ENCODE measurements at regions not wholly inside any gene's neighbourhood (a gene's known extent, or its start where the extent isn't known, plus 50 kb on each side); places are given as distances from the start of the nearest gene placed in this dataset.

DNA sequence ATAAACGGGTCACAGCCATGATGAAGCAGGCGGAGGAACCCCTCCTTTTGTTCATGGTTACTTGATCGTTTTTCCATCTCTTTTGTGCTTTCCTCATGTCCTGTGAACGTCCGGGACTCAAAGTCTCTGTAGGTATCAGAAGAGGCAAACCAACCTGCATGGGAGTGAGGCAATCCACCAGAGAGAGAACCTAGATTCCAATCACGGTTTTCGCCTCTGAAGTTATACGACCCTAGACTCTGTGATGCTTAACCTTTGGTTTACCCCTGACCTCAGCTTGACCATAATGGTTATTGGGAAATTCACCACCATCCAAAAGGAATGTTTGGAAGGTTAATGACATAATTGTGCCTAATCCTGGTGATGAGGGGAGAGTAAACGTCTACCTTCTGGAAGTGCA lies 186.8 kb upstream of the PRICKLE1 start:
- TF ChIP-seq, protein P1, sequence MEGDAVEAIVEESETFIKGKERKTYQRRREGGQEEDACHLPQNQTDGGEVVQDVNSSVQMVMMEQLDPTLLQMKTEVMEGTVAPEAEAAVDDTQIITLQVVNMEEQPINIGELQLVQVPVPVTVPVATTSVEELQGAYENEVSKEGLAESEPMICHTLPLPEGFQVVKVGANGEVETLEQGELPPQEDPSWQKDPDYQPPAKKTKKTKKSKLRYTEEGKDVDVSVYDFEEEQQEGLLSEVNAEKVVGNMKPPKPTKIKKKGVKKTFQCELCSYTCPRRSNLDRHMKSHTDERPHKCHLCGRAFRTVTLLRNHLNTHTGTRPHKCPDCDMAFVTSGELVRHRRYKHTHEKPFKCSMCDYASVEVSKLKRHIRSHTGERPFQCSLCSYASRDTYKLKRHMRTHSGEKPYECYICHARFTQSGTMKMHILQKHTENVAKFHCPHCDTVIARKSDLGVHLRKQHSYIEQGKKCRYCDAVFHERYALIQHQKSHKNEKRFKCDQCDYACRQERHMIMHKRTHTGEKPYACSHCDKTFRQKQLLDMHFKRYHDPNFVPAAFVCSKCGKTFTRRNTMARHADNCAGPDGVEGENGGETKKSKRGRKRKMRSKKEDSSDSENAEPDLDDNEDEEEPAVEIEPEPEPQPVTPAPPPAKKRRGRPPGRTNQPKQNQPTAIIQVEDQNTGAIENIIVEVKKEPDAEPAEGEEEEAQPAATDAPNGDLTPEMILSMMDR (conservative IDR thresholded peaks at IDR 0.05), result no peak
- Mint-ChIP-seq H3K36me3 (ENCODE audit: insufficient read depth in 1 of 3, low read depth in 3 of 3) (peaks cover 0 to 9% (median 2%) of the 10 kb centered on the region in 3 experiments; a peak in 3 of 7 replicates), H3K27ac (no peak overlapping the region), H3K9me3 (peaks cover 9 to 10% of the 10 kb centered on the region in 2 experiments), H3K27me3 (ENCODE audit: low read depth) (peaks cover 1% of the 10 kb centered on the region; the same call in 1 of the 2 replicates), H3K4me3 (no peak overlapping the region), H3K4me1 (peaks cover 16 to 21% of the 10 kb centered on the region in 2 experiments)
- Histone ChIP-seq H2BK12ac (ENCODE audit: insufficient read length, low read depth, low read length) (no peak overlapping the region), H3K9me3 (ENCODE audit: control insufficient read depth, low read depth, low read length) (no peaks in the 10 kb centered on the region), H3K56ac (ENCODE audit: insufficient read length, low read depth, low read length) (no peak overlapping the region), H4K8ac (replicated peaks; ENCODE audit: insufficient read length, low read depth, low read length) (no peak overlapping the region), H3T11ph (ENCODE audit: low read length) (no peak overlapping the region), H3K4me2 (ENCODE audit: insufficient read depth, insufficient read length, low read length) (no peak overlapping the region), H2AFZ (ENCODE audit: low read length) (no peak overlapping the region), H3K79me2 (ENCODE audit: insufficient read depth, low read length) (no peaks in the 10 kb centered on the region), H2BK5ac (ENCODE audit: insufficient read length, low read length) (no peak overlapping the region), H3K9ac (ENCODE audit: extremely low read depth, insufficient read length, low read length) (no peak overlapping the region), H4K5ac (ENCODE audit: insufficient read length, low read depth, low read length) (no peak overlapping the region), H2BK20ac (ENCODE audit: low read depth, low read length, poor library complexity, severe bottlenecking) (no peak overlapping the region), H2BK120ac (ENCODE audit: low read depth, low read length, poor library complexity, severe bottlenecking) (no peak overlapping the region), H3K18ac (ENCODE audit: insufficient read length, low read depth, low read length) (no peak overlapping the region), H3K4ac (ENCODE audit: low read depth, low read length) (no peak overlapping the region), H2BK15ac (ENCODE audit: low read depth, low read length) (no peak overlapping the region), H4K91ac (ENCODE audit: insufficient read length, low read depth, low read length) (no peak overlapping the region), H3K14ac (ENCODE audit: insufficient read depth, low read length) (no peak overlapping the region), H3K79me1 (ENCODE audit: insufficient read depth, low read depth, low read length, poor library complexity, severe bottlenecking) (no peaks in the 10 kb centered on the region), H3K4me1 (ENCODE audit: insufficient read depth, low read length) (no peaks in the 10 kb centered on the region), H3K27ac (ENCODE audit: insufficient read length, low read depth, low read length) (no peak overlapping the region), H3K27me3 (ENCODE audit: insufficient read depth, low read length) (no peaks in the 10 kb centered on the region), H3K23me2 (ENCODE audit: insufficient read length, low read depth, low read length, poor library complexity, severe bottlenecking) (no peaks in the 10 kb centered on the region), H3K23ac (ENCODE audit: insufficient read length, low read depth, low read length) (no peak overlapping the region), H2AK5ac (ENCODE audit: insufficient read length, low read length) (no peak overlapping the region), H4K20me1 (ENCODE audit: control insufficient read depth, insufficient read depth, insufficient read length) (no peaks in the 10 kb centered on the region)
- no peak for DNase-seq
- no CpG with 5 or more reads among the region's 9 CpGs for WGBS (ENCODE audit: extremely low coverage, insufficient read length, low lambda C conversion rate)
